Small intestine (tissue), 7 donors: ENCODE measurements at regions not wholly inside any gene's neighbourhood (a gene's known extent, or its start where the extent isn't known, plus 50 kb on each side); places are given as distances from the start of the nearest gene placed in this dataset.
A peak's percentile ranks its signal among the peaks of the same experiment; 100 is the strongest.
"Not testable (repeated sequence)": the region's sequence is repeated elsewhere in the genome, so short reads cannot be mapped to it uniquely, and the experiment has no call there.

ENCODE experiments used
- DNase-seq, 2 donors: peaks; one replicate each; pipeline versions ENCODE4 v3.0.0 to v3.0.0-alpha.2; 2013
- FAIRE-seq: peaks from 2 replicates; lab custom pipeline; 2012; peaks lifted over from hg19 to GRCh38; lab: Jason Lieb, UNC
- H3K27ac ChIP-seq, 3 donors: one replicate each; pipeline ENCODE4 v1.5.1; 2013; ENCODE audit warnings: low read length in 2 of 3, mild to moderate bottlenecking in 2 of 3, control low read depth in 1 of 3, inconsistent platforms in 1 of 3, low read depth in 1 of 3, moderate library complexity in 1 of 3
- H3K27me3 ChIP-seq, 3 donors: one replicate each; pipeline ENCODE4 v1.6.1; 2013; ENCODE audit warnings: low read length in 3 of 3, inconsistent platforms in 1 of 3; ENCODE audit not compliant: control insufficient read depth in 3 of 3, insufficient read depth in 3 of 3
- H3K36me3 ChIP-seq, 3 donors: one replicate each; pipeline ENCODE4 v1.6.1; 2013; ENCODE audit warnings: low read length in 3 of 3, inconsistent platforms in 1 of 3, low read depth in 1 of 3, mild to moderate bottlenecking in 1 of 3, moderate library complexity in 1 of 3; ENCODE audit not compliant: control insufficient read depth in 3 of 3, insufficient read depth in 2 of 3
- H3K4me1 ChIP-seq, 3 donors: one replicate each; pipeline ENCODE4 v1.6.1; 2013; ENCODE audit warnings: low read length in 2 of 3, inconsistent platforms in 1 of 3, low read depth in 1 of 3, mild to moderate bottlenecking in 1 of 3, moderate library complexity in 1 of 3; ENCODE audit not compliant: control insufficient read depth in 3 of 3, insufficient read depth in 2 of 3
- H3K4me3 ChIP-seq, 3 donors: one replicate each; pipeline ENCODE4 v1.5.1; 2013; ENCODE audit warnings: low read length in 3 of 3, control low read depth in 1 of 3, inconsistent platforms in 1 of 3, low read depth in 1 of 3, mild to moderate bottlenecking in 1 of 3, moderate library complexity in 1 of 3
- H3K9me3 ChIP-seq, 2 donors: one replicate each; pipeline ENCODE4 v1.6.1; 2013; ENCODE audit warnings: low read depth in 1 of 2, low read length in 1 of 2; ENCODE audit not compliant: control insufficient read depth in 2 of 2, insufficient read depth in 1 of 2
- WGBS, 3 donors: extraction: QIAGEN DNeasy Blood & Tissue Kit; methylation state at CpG; one replicate each; pipeline ENCODE4 v1.1.7; 2013; 5-methylcytosine and 5-hydroxymethylcytosine counted together
- donor health status: healthy with polysubstance abuse.
- donor health status: control.
- donor health status: control.
- donor health status: Bipolar disorder and iron deficiency.
- donor health status: healthy.

DNA sequence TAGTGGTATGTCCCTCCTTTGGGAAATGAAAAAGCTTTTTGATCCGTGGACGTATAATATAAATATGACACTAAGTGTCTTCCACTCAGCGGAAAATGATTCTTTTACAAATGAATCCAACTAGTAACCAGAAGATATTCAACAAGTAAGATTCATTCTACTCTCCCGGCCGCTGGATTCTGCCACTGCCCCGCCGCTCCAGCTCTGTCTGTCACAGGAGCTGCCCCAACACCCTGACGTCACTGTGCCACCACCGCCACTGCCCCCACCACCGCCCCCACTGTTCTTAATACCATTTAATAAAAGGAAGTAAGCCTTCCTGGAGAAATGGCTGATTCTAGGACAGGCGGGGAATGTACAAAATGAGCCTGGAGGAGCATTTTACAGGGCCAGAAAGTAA, 180.8 kb upstream of the PLGLB2 start:
- not testable (repeated sequence) for H3K27ac ChIP-seq, H3K4me3 ChIP-seq, FAIRE-seq, H3K27me3 ChIP-seq, H3K4me1 ChIP-seq, DNase-seq, H3K36me3 ChIP-seq, H3K9me3 ChIP-seq
- 92 to 96% (median 93%) methylated on average over 10 of the region's 11 CpGs for whole genome bisulfite sequencing, 3 donors

GRCh38 chr2:87567912-87568311, 180.0 kb upstream of the PLGLB2 start:
- not testable (repeated sequence) for H3K27ac ChIP-seq, DNase-seq, H3K36me3 ChIP-seq, H3K4me1 ChIP-seq, FAIRE-seq, H3K9me3 ChIP-seq, H3K27me3 ChIP-seq, H3K4me3 ChIP-seq
- 97 to 100% (median 100%) methylated on average over 2 of the region's 3 CpGs for WGBS, 3 donors

- not testable (repeated sequence) for H3K36me3 ChIP-seq, H3K27ac ChIP-seq, FAIRE-seq, H3K9me3 ChIP-seq, H3K4me3 ChIP-seq, DNase-seq, H3K27me3 ChIP-seq, H3K4me1 ChIP-seq
- WGBS, 3 donors: 89 to 94% (median 91%) methylated on average over 8 of the region's 10 CpGs
Observed at GRCh38 chr2:87568554-87569278, 179.2 kb upstream of the PLGLB2 start.

DNA sequence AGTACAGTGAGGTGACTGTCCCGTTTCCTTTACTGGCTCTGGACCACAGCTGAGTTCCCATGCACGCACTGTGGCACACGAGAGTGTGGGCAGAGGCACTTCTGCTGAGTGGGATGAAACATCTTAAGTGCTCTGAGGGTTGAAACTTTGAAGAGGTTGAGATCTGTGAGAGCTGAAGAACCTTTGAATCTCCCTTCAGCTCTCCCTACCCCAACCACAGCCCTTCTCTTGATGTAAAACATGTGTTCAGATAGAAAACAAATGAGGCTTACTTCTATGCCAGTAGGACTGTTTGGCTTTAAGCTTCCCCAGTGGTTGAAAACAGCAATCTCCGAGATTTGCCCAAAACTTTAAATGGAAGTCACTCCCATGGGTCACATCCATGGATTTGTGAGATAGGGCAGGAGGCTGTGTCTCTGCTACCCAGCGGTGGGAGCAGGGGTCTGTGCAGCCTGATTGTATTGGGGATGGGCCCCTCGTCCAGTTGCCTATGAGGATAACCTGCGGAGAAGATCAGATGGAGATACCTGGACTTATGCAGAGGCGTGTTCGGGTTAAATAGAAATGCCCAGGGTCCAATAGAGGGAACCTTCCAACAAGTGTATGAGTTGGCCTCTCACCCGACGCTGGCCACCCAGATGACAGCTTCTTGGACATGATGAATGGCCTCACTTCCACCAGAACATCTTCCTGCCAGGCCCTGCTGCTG, 178.0 kb upstream of the PLGLB2 start:
- not testable (repeated sequence) for H3K36me3 ChIP-seq, H3K4me1 ChIP-seq, H3K27me3 ChIP-seq, H3K4me3 ChIP-seq, FAIRE-seq, H3K27ac ChIP-seq, DNase-seq, H3K9me3 ChIP-seq
- 87 to 90% (median 90%) methylated on average over 7 to 10 of the region's 11 CpGs for WGBS, 3 donors

DNA sequence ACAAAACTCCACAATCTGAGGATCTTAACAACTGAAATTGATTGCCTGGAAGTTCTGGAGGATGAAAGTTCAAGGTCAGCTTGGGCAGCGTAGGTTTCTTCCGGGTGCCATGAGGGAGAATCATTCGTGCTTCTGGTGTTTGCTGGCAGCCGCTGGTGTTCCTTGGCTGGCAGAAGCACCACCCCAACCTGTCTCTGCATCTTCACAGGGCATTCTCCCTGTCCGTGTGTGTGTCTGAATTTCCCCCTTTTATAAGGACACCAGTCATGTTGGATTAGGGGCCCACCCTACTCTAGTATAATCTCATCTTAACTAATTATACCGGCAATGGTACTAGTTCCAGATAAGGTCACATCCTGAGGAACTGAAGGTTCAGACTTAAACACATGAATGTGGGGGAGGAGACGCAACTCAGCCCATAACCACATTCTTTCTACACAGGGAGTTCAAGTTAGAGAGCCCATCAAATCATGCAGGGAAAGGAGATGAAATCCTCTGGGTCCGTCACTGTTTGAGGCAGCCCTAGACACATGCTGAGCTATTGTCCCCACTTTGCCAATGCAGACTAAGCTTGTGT, 175.9 kb upstream of the PLGLB2 start:
- not testable (repeated sequence) for H3K9me3 ChIP-seq, FAIRE-seq, DNase-seq, H3K4me3 ChIP-seq, H3K27ac ChIP-seq, H3K4me1 ChIP-seq, H3K36me3 ChIP-seq, H3K27me3 ChIP-seq
- WGBS, 3 donors: 91 to 99% (median 93%) methylated on average over 1 to 3 of the region's 8 CpGs

GRCh38 chr2:87572906-87573305, 175.0 kb upstream of the PLGLB2 start:
- not testable (repeated sequence) for H3K4me1 ChIP-seq, H3K36me3 ChIP-seq, FAIRE-seq, H3K4me3 ChIP-seq, H3K9me3 ChIP-seq, H3K27ac ChIP-seq, DNase-seq, H3K27me3 ChIP-seq
- 93 to 96% (median 96%) methylated on average over 4 to 5 of the region's 12 CpGs for WGBS, 3 donors

DNA sequence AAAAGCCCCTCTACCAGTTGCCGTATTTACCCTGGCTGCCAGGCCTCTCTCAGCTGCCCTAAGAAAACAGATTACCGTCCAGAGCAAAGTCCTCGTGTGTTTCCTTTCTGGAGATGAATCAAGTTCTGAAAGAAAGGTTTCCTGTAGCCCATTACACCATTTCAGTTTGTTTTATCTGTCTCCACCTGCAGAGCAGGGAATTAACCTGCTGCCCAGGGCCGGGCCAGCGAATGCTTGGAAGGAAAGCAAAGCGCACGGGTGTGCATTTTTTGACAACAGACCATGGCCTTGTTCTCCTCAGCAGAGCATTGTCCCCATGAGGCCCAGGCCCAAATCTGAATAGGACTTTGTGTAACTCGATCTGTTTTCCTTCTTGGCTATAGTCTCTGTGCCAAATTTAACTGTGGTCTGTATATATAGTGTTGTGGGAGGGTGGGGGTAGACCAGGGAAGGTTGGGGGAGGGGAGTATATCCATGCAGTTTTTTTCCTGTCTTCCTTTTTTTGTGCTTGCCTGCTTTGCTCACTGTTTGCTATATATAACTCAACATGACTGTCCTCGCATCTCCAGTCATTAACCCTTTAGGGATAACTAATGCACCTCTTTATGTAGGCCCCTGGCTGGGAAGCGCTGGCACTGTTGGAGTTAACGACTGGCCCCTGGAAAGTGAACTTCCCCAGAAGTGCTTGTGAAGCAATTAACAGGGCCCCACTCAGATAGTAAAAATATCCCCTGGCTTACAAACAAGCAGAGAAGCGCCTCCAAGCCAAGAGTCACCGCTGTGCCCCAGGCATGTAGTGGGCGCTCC, 174.3 kb upstream of the PLGLB2 start:
- WGBS, 3 donors: 12 to 36% (median 20%) methylated on average over 1 to 4 of the region's 14 CpGs

More for the DNA sequence above, 174.3 kb upstream of the PLGLB2 start:
- H3K9me3 ChIP-seq, H3K27me3 ChIP-seq, FAIRE-seq, H3K27ac ChIP-seq, H3K4me1 ChIP-seq, H3K36me3 ChIP-seq, H3K4me3 ChIP-seq: not testable (repeated sequence)
- peak; percentile 4 to 10 for DNase-seq
